22Rv1 (cell line): ENCODE measurements at regions not wholly inside any gene's neighbourhood (a gene's known extent, or its start where the extent isn't known, plus 50 kb on each side); places are given as distances from the start of the nearest gene placed in this dataset.

Experiments used
- ZFX ChIP-seq: fragments of 450-650 bp; IDR thresholded peaks from 2 replicates; pipeline ENCODE4 v1.6.1; 2017; ENCODE audit warnings: antibody characterized with exemption, borderline replicate concordance
- TF ChIP-seq, protein P1 (sequence below): fragments of 450-650 bp; IDR thresholded peaks from 2 replicates; pipeline ENCODE4 v1.5.1; 2017; ENCODE audit warnings: mild to moderate bottlenecking

DNA sequence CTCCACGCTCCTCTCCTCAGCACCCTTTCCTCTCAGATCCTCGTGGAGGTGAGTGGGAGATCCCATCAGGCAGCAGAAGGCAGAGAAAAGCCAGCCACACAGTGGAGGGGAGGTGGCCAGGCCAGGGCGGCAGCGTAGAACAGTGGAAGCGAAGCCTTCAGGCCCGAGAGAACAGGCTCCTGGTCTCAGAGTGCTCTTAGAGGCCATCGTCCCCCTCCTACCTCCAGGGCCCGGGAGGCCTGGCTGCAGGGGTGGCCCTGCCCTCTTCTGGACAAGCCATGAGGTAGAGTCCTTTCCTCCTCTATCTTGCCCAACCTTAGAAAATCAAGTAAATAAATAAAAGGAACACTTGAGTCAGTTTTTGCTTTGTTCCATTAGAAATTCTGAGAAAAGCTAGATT is 202.0 kb downstream of the KATNAL1 start:
- TF ChIP-seq ZFX: no peak
- TF ChIP-seq, protein P1, sequence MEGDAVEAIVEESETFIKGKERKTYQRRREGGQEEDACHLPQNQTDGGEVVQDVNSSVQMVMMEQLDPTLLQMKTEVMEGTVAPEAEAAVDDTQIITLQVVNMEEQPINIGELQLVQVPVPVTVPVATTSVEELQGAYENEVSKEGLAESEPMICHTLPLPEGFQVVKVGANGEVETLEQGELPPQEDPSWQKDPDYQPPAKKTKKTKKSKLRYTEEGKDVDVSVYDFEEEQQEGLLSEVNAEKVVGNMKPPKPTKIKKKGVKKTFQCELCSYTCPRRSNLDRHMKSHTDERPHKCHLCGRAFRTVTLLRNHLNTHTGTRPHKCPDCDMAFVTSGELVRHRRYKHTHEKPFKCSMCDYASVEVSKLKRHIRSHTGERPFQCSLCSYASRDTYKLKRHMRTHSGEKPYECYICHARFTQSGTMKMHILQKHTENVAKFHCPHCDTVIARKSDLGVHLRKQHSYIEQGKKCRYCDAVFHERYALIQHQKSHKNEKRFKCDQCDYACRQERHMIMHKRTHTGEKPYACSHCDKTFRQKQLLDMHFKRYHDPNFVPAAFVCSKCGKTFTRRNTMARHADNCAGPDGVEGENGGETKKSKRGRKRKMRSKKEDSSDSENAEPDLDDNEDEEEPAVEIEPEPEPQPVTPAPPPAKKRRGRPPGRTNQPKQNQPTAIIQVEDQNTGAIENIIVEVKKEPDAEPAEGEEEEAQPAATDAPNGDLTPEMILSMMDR: no peak
